NCI-H226 (cell line): ENCODE measurements at regions not wholly inside any gene's neighbourhood (a gene's known extent, or its start where the extent isn't known, plus 50 kb on each side); places are given as distances from the start of the nearest gene placed in this dataset.

ENCODE experiments used
- DNase-seq: peaks from one replicate; pipeline ENCODE4 v3.0.0-alpha.2; 2015

DNA sequence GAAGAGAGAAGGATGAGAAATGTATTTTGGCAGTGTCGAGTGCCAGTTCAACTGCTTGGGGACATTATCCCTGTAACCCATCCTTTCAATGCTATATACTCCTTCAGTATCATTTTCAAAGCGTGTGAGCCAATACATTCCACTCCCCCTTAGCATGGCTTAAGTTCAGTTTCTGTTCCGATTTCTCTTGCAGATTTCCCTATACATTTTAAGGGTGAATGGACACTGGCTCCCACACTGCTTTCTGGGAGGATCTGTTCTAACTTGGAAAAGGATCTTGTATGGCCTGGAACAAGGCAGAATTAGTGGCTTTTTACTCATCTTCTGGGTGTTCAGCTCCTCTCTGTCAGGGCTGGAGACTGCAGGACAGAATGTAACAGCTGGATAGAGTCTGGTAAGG is 333.8 kb downstream of the HAPSTR1 start:
- DNase-seq: no peak

DNA sequence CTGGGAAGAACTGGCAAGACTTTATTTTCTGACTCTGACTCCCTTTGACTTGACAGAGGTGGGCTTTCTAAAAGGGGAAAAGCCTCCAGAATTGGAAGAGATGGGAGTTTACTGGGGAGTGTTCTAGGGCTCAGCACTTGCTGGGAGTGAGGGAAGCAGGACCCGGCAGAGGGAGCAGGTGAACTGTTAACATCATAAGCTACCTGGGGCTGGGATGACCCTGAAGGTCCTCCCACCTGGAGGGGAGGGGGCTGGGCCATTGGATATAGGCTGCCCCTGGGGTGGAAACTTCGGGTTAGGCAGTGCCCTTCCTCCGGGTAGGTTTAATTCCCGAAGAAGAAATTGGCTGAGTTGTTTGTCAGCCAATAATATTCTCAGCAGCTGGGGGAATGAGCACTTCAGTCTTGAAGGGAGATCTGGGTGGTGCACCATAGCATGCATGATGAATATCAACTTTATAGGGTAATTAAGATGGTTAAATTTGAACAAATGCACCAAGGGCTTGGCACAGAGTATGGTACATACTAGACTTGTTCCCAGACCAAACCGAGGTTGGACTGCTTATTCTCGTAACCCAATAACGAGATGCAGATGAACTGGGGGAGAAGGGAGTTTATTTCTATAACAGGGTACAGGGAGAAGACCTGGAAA is 337.0 kb downstream of the HAPSTR1 start:
- no peak for DNase-seq

DNA sequence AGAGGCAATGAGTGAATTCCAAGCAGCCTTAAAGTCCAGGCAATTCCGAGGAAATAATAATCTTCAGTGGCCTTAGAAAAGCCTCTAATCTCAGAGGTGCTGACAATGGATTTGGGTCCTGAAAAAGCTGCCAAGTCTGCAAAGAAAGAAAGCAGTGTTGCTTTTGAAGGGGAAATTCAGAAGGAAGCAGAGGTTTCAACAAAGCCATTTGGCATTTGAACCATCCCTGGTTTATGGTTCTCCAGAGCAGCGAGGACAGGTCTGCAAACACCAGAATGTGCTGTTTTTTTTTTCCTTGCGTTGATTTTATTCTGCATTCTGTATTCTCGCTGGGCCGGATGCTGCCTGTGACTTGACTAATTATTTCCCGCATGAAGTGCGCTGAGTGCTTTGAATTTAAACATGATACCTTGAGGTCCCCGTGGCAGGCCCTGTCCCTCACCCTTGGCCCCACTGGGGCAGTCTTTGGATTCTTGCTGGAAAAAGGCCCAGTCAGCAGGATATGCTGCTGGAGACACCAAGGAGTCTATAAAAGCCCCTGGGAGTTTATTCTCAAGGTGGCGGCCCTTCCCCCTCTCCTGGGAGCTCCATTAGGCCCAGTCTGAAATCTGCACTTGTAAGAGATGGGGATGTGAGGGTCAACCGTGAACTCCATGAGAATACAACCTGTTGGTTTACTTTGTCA is 338.3 kb downstream of the HAPSTR1 start:
- DNase-seq: no peak

DNA sequence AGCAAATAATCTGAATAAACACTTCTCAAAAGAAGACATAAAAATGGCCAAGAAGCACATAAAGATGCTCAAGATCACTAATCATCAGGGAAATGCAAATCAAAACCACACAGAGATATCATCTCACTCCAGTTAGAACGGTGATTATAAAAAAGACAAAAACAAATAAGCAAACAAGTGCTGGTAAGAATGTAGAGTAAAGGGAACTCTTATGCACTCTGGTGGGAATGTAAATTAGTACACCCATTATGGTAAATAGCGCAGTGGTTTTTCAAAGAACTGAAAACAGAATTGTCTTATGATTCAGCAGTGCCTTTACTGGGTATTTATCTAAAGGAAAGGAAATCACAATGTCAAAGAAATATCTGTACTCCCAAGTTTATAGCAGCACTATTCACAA is 343.2 kb downstream of the HAPSTR1 start:
- no peak for DNase-seq

DNA sequence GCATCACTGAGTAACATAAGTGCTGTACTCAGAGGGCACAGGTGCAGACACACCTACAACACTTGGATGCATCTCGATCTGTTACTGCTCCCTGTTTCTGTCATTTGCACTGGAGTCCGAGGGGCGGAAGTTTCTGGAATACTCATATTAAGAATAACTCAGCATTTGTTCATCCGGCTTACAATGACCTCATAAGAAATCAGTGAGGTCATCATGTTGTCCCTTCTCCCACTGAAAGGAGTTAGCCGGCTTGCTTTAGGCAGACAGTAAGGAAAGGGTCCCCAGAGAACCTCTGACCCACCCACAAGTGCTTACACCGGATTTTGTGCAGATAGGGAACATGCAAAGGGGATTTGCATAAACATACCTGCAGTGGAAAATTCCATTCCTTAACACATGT is 344.7 kb downstream of the HAPSTR1 start:
- DNase-seq: no peak

DNA sequence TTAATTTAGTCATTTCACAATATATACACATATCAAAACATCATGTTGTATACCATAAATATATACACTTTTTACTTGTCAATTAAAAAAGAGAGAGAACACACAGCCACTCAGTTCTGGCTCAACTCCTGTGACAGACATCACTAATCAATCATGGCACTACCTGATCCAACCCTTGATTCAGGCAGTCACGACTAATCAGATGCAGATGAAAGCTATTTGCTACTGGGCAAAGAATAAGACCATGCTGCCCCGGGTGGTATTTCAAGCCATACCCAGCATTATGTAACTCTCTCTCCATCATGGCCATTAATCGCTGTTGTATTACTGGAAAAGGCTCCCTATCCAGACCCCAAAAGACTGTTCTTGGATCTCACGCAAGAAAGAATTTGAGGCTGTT is 345.7 kb downstream of the HAPSTR1 start:
- DNase-seq: no peak

DNA sequence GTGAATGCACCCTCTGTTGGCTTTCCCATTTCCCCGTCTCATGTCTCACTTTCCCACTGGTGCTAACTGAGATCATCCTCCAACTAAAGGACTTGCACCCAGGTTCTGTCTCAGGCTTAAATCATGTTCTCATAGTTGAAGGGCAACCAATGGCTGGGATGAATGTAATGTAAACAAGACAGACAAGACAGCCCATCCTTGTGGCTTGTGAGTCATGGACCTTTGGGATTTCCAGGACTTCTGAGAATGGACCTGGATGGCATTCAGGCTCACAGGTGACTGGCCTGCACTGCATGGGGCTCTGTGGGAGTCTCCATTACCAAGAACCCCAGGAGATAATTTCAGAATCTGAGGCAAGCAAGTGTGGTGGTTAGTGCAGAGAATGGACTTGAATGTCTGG is 347.5 kb downstream of the HAPSTR1 start:
- no peak for DNase-seq

DNA sequence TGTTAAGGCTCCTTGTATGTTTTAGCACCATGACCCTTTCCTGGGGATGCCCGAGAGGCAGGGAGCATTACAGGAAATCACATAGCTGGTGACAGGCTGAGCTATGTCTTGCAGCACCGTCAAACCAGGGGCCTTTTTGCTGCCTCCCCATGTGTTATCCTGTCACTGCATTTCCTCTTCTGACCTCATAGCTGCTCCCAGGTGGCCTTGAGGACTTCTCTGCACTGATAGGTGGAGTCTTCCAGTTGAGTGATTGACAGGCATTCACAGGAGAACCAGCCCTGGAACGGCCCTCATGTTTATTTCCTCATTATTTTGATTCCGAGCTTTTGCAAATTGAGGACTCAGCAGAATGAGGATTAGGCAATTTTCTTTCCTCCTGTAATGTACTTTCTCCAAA is 349.6 kb downstream of the HAPSTR1 start:
- no peak for DNase-seq

DNA sequence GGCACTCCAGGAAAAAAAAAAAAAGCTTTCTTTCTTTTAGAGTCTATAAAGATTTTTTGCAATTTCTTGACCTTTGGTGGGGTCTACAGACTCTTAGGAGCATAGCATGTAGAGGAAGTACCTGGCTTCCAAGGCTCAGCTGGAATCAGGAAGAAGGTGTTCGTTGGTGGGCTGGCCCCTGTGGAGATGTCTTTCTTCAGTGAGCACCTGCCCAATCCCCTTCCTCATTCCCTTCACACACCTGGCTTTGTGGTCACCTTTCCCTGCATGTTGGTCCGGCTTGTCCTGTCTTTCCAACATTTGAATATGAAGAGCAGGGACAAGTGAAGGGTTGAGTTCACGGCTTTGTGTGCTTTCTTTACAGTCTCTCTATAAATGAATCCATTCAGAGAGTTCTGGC is 352.4 kb downstream of the HAPSTR1 start:
- no peak for DNase-seq

DNA sequence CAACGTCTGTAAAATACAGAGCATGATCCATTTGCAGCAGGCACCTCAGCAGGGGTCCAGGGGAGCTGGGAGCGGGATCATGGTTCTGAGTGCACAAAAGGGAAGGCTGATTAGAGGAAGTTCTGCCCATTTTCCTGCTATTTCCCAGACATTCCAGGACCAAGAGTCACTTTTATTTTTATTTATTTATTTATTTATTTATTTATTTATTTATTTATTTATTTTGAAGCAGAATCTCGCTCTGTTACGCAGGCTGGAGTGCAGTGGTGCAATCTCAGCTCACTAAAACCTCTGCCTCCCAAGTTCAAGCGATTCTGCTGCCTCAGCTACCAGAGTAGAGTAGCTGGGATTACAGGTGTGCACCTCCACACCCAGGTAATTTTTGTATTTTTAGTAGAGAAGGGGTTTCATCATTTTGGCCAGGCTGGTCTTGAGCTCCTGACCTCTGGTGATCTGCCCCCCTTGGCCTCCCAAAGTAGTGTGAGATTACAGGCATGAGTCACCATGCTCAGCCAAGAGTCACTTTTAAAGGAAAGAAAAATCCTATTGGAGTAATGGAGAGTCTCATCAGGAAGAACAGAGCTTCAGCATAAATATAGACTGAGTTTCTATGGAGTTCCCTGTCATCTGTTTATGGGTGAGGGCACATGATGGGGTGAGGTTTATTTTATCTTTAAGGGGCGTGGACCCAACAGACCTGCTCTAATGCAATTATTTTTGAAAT is 355.2 kb downstream of the HAPSTR1 start:
- no peak for DNase-seq

DNA sequence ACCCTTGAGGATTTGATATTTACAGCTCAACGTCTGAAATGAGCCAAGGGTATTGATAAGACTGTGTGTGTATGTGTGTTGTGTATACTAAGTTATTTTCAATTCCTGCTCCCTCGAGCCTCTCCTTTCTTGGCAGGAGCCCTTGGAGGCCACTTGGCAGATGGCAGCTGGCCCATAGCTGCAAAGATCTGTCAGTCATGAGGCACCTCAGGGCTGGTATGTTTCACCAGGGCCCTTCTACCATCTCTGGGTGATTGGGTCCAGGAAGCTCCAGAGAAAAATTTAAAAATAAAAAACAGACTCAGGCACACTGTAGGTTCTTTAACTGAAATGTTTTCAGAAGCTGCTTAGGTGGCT is 355.7 kb downstream of the HAPSTR1 start:
- DNase-seq: no peak

DNA sequence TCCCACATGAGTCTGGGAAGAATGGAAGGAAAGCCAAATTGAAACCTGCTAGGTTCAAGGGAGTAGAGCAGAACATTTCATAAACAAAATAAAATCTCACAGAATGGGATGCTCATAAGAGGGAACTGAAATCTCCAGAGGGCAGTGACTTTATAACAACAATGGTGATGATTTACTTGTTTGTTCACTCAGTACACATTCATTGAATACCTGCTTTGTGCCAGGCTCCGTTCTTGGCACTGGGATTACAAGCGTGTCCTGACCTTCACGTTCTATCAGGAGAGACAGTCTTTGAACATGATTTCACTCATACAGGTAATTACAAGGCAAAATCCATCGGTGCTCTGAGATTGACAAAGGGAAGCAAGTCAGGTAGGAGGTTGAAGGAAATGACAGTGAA is 356.3 kb downstream of the HAPSTR1 start:
- DNase-seq: no peak

DNA sequence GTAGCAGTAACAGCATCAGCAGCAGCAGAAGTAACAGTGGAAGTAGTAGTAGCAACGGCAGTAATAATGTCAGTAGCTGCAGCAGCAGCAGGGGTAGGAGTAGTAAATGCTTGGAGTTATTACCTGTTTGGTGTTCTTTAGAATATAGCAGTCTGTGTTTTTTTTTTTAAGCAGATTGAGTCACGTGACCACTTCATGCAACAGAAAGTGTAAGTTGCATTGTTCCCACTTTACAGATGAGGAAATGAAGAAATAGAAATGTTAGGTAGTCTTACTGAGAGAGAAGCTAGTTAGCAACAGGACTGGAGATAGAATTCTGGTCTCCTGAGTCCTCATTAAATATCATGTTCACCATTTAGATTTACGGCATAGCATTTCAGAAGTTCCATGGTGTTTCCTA is 358.2 kb downstream of the HAPSTR1 start:
- no peak for DNase-seq

DNA sequence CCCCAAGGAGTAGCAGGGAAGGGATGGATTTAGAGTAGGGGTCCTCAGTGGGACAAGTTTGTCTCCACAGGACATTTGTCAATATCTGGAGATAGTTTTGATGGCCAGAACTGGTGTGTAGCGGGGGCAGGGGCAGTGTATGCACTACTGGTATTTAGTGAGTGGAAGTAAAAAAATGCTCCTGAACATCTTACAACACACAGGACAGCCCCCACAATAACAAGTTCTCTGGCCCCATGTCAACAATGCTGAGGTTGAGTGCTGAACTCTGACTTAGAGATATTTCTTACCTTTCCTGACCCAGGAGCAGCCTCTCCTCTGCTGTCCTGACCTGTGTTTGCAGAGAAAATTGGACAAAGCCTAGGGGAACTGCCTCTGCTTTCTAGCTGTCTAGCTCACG is 365.8 kb downstream of the HAPSTR1 start:
- no peak for DNase-seq

DNA sequence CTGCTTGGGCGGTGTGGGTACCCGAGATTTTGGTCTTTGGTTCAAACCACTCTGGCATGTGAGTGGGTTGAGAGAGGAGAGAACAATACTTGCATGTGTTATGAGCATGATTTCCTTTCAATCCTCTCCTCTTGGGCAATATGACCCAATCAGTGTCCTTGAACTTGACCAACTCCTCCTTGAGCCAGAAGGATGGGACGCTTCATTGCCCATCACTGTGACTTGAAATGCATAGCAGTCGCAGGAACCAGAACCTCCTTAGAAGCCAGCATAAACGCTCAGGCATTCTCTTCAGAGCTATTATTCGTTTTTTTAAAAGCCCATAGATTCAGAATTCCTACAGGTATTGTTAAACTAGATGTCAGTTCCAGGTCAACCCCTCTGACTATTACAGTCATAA is 367.4 kb downstream of the HAPSTR1 start:
- DNase-seq: no peak

DNA sequence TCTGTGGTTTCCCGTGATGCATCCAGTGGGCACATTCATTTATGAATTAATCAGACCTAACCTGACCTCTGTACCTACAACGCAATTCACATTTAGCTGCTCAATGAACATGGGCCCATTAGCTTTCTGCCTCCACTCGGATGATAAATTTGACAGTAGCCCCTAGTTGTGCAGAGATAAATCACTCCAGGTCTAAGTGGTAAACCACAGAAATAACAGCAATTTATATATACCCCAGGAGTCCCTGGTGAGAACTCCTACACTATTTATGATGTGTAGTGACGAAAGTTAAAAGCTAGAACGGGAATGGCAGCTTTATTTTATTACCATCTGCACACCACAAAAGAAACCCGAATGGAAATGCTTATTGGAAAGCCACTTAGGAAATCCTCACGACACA is 371.5 kb downstream of the HAPSTR1 start:
- no peak for DNase-seq

DNA sequence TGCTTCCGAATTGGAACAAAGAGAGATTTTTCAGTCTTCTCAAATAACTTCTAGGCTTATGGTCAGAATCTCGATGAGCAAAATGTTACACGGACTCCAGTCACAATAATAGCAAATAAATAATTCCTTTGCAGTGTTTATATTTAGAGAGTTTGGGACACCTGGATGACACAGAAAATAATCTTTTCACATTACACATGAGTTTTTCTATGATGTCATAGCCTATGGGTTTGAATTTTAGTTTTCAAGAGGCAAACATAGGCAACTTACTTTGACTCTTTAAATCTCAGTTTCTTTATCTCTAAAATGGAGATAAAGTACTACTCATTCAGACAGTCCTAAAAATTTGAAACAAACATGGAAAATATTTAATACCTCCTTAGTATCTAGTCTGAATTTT is 372.0 kb downstream of the HAPSTR1 start:
- no peak for DNase-seq

DNA sequence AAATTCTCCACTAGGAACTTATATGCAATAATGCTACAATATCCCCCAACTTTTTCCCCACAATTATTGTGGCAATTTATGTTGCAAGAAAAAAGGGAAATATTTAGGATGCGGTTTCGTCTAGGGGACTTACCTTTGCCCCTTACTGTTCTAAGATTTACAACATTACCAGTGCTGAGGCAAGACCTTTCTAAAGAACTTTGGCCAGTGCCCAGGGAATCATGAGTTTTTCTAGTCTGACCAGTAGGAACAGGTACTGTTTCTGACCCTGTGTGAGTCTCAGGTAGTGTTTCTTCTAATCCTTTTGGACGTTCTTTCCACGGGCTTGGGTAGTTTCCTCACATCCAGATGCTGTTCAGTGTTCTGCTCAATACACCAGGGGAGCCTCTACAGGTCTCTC is 373.7 kb downstream of the HAPSTR1 start:
- DNase-seq: no peak

DNA sequence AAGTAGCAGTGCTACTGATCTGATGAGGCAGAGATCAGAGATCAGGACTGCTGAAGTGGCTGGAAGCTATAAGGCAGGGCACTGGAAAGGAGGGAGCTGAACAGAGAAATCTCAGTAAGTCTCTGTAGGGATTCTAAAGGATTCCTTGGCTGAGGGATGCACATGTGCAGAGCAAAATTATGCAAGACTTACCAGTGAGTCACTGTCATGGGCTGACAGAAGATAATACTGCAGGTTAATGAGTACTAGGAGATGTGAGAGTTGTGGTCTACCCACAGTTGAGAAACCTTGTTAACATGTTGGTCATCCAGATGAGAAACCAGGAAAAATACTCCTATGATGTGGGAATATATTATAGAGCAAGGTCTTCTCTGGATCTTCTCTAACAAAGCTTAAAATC is 378.1 kb downstream of the HAPSTR1 start:
- peak; percentile 44 for DNase-seq

DNA sequence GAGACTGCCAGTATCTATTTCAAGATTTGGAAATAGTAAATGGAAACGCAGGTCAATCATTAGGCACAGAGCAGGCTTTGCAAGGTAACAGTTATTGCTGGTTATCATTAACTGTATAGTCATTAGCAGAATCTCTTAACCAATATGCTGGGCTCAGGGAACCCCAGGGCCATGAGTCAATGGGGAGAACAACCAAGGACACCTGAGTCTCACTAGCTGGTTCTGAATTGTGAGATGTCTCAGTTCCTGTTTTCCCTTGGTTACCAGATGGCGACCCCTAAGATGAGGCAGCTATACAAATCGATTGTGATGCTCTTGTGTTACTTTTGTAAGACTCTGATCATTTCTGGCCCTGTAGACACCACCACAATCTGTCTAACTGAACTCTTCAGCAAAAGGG is 385.3 kb downstream of the HAPSTR1 start:
- no peak for DNase-seq

DNA sequence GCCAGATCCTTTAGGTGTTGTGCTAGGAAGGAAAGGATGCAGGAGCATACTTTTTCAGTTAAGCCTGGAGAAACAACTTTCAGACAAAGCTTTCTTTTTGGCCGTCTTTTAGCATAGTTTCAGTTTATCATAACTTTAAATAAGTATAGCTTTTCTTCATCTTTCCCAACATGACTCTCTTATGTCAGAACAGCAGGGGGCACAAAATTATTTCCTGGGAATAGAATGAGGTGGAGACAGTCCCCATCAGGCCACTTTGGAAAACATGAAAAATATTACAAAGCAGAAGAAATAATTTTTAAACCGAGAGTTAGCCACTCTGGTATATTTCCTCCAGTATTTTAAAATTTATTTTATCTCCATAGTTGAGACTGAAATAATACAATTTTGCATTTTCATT is 387.6 kb downstream of the HAPSTR1 start:
- DNase-seq: no peak

DNA sequence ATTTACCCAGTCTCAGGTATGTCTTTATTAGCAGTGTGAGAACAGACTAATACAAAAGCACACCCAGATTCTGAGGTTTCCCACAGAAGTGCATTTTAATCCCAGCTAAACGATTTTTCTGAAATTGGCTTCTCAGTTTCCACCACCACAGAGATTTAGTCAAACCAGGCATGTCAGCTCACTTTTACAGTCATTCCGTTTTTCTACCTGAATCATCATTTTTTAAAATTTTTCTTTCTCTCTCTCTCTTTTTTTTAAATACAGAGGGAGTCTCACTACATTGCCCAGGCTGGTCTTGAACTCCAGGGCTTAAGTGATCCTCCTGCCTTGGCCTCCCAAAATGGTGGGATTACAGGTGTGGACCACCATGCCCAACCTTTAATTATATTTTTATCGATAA is 389.1 kb downstream of the HAPSTR1 start:
- no peak for DNase-seq

DNA sequence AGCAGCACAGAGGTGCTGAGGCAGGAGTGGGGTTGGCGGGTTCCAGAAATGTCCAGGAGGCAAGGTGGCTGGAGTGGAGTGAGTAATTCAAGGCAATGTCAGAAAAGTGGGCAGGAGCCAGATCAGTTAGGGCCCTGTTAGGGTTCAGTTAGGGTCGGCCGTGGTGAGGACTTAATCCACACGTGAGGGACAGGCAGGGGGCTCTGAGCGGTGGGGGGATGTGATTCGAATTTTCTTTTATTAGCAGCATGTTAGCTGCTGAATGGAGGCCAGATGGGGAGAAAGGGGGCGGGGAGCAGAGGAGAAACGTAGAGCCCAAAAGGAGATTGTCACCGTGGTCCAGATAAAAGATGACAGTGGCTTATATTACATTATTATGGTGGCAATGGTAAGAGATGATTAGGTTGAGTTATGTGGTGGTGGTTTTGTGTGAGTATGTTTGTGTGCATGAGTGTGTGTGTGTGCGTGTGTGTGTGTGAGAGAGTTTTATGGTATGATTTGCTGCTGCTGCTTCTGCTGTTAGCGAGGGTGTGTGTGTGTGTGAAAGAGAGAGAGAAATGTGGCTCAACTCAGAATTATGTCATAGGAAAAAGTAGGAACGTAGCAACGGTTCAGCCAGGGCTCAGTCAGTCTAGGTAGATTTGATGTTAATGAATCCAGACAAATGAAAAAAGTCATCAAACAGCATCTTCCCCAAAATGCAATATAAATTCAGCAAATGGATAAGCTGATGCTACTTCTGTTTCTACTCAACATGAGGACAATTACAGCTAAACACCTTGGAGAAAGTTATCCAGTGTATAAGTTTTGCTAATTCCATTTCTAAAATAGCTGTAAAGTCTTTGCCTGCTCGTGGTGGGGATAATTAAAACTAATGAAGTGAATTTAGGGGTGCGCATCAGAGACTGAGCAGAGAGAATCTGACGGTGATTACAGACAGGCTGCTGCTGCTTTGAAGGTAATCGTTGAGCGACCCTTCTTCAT is 390.6 kb downstream of the HAPSTR1 start:
- DNase-seq: no peak
